ENCODE measurements at regions not wholly inside any gene's neighbourhood (a gene's known extent, or its start where the extent isn't known, plus 50 kb on each side); places are given as distances from the start of the nearest gene placed in this dataset.

GRCh38 chr6:28659250-28659566 lies 133.5 kb downstream of the GPX5 start:
- peaks cover 0 to 25% (median 19%) of the 10 kb centered on the region in 6 donors for H3K4me1 ChIP-seq
- WGBS, 5 donors, result 35 to 56% (median 42%) methylated on average over 2 of the region's 2 CpGs
- intact Hi-C loops (cut with DNase I; ENCODE audit: low total_unique reads), result no loop called here

DNA sequence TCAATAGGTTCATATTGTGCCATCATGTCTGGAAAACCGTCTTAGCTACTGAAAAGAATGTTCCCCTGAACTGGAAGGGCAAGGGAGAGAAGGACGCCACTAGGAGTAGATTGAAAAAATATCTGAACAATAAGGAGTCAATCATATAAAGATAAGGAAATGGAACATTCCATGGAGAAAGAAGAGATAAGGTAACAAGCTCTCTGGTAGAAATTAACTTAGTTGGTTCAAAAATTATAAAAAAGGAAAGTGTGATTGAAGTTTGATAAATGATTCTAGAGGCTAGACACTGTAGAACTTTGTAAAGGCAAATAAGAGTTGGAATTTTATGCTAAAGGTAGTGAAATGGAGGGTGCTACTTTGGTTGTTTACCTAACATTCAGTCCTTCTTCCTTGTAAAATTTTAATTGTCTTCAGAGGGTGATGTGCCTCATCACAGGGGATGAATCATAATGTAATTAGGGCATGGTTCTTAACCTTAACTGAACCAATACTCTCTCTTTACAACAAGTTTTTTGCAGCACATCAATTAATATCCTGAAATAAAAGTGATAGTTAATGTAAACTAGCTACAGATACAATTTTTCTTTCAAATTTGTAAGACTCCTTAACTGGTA lies 135.5 kb downstream of the GPX5 start:
- Histone ChIP-seq H3K4me1 (peaks cover 0 to 25% (median 19%) of the 10 kb centered on the region in 6 donors), H3K9me3 (no peaks in the 10 kb centered on the region), H3K27me3 (replicated peaks in 1 of 7) (peaks cover 0 to 84% (median 17%) of the 10 kb centered on the region in 7 donors), H3K27ac (no peak overlapping the region), H3K36me3 (no peaks in the 10 kb centered on the region), H3K4me3 (no peak overlapping the region)
- TF ChIP-seq POLR2A (IDR thresholded peaks at IDR 0.05) (no peak), POLR2AphosphoS5 (IDR thresholded peaks at IDR 0.05) (no peak), CTCF (IDR thresholded peaks at IDR 0.05 in 8 of 11, conservative IDR thresholded peaks at IDR 0.05 in 3 of 11) (no peak)
- 53 to 69% (median 65%) methylated on average over 2 of the region's 2 CpGs for WGBS, 5 donors
- no peak for DNase-seq
- intact Hi-C loops (cut with DNase I; ENCODE audit: low total_unique reads), result no loop called here

More at GRCh38 chr6:28659250-28659566, 133.5 kb downstream of the GPX5 start:
- no peak for DNase-seq
- TF ChIP-seq POLR2AphosphoS5 (IDR thresholded peaks at IDR 0.05), result no peak
- no peak for TF ChIP-seq POLR2A (IDR thresholded peaks at IDR 0.05)
- no peak for TF ChIP-seq CTCF (IDR thresholded peaks at IDR 0.05 in 8 of 11, conservative IDR thresholded peaks at IDR 0.05 in 3 of 11)
- Histone ChIP-seq H3K36me3 (no peaks in the 10 kb centered on the region), H3K27ac (no peak overlapping the region), H3K9me3 (no peaks in the 10 kb centered on the region), H3K4me3 (peak overlapping the region in 3 of 8 donors; percentile 43 to 60 (median 44)), H3K27me3 (replicated peaks in 1 of 7) (peaks cover 0 to 90% (median 17%) of the 10 kb centered on the region in 7 donors)

- Histone ChIP-seq H3K4me3 (no peak overlapping the region), H3K27ac (no peak overlapping the region), H3K9me3 (no peaks in the 10 kb centered on the region), H3K36me3 (no peaks in the 10 kb centered on the region), H3K4me1 (no peaks in the 10 kb centered on the region), H3K27me3 (replicated peaks in 1 of 7) (peaks cover 0 to 52% (median 3%) of the 10 kb centered on the region in 7 donors)
- no peak for DNase-seq
- WGBS, 5 donors, result 87 to 97% (median 92%) methylated on average over 3 of the region's 3 CpGs
- intact Hi-C loops (cut with DNase I; ENCODE audit: low total_unique reads), result no loop called here
- TF ChIP-seq CTCF (IDR thresholded peaks at IDR 0.05 in 8 of 11, conservative IDR thresholded peaks at IDR 0.05 in 3 of 11) (no peak), POLR2AphosphoS5 (IDR thresholded peaks at IDR 0.05) (no peak), POLR2A (IDR thresholded peaks at IDR 0.05) (no peak)
These were observed 139.3 kb downstream of the GPX5 start for GRCh38 chr6:28664870-28665396.

GRCh38 chr6:28673417-28673786 lies 147.7 kb downstream of the GPX5 start:
- H3K9me3 ChIP-seq, result no peaks in the 10 kb centered on the region
- H3K36me3 ChIP-seq, result no peaks in the 10 kb centered on the region
- WGBS, 5 donors, result 60 to 66% (median 63%) methylated on average over 3 of the region's 3 CpGs
- no peak overlapping the region for H3K4me3 ChIP-seq
- peaks cover 0 to 85% (median 38%) of the 10 kb centered on the region in 7 donors for H3K27me3 ChIP-seq (replicated peaks in 1 of 7)
- no peak overlapping the region for H3K27ac ChIP-seq
- H3K4me1 ChIP-seq, result peaks cover 0 to 12% (median 9%) of the 10 kb centered on the region in 6 donors
- intact Hi-C loops (cut with DNase I; ENCODE audit: low total_unique reads), result no loop called here
- no peak for TF ChIP-seq POLR2A (IDR thresholded peaks at IDR 0.05)
- no peak for TF ChIP-seq POLR2AphosphoS5 (IDR thresholded peaks at IDR 0.05)
- TF ChIP-seq CTCF (IDR thresholded peaks at IDR 0.05 in 8 of 11, conservative IDR thresholded peaks at IDR 0.05 in 3 of 11), result no peak
- no peak for DNase-seq
